Activated CD8-positive, alpha-beta T cell treated with anti-CD3 and anti-CD28 coated beads for 36 hours (primary cell): ENCODE measurements at regions not wholly inside any gene's neighbourhood (a gene's known extent, or its start where the extent isn't known, plus 50 kb on each side); places are given as distances from the start of the nearest gene placed in this dataset.
A peak's percentile ranks its signal among the peaks of the same experiment; 100 is the strongest.

Source experiments
- ATAC-seq: fragments of 200-7000 bp; cut with Tn5 transposase; one replicate; pipeline ENCODE4 v1.10.0; 2021; ENCODE audit warnings: mild to moderate bottlenecking, moderate library complexity
- CTCF ChIA-PET: fragments of 350-600 bp; sonication (Branson Sonifier 250); formaldehyde crosslinking; loops from one replicate; lab custom pipeline; 2021; ENCODE audit warnings: antibody characterized with exemption; lab: Charles Lee
- POLR2A ChIA-PET: fragments of 350-600 bp; sonication (Branson Sonifier 250); formaldehyde crosslinking; loops from one replicate; lab custom pipeline; 2021; ENCODE audit warnings: antibody characterized with exemption; lab: Charles Lee
- DNase-seq: peaks from one replicate; pipeline ENCODE4 v3.0.0-alpha.2; 2020
- H3K27ac Mint-ChIP-seq: one replicate; pipeline ENCODE4 v1.8.0; 2021; ENCODE audit warnings: mild to moderate bottlenecking, mixed read lengths
- H3K27me3 Mint-ChIP-seq: one replicate; pipeline ENCODE4 v1.8.0; 2021; ENCODE audit warnings: mixed read lengths
- H3K36me3 Mint-ChIP-seq: one replicate; pipeline ENCODE4 v1.8.0; 2021; ENCODE audit warnings: low read depth, mixed read lengths
- H3K4me1 Mint-ChIP-seq: one replicate; pipeline ENCODE4 v1.8.0; 2021; ENCODE audit warnings: low read depth, mixed read lengths
- H3K4me3 Mint-ChIP-seq: one replicate; pipeline ENCODE4 v1.8.0; 2021; ENCODE audit warnings: mild to moderate bottlenecking, moderate library complexity, mixed read lengths
- H3K9me3 Mint-ChIP-seq: one replicate; pipeline ENCODE4 v1.8.0; 2021; ENCODE audit warnings: mixed read lengths
- CTCF ChIP-seq: fragments of 200-600 bp; IDR thresholded peaks from one replicate; pipeline ENCODE4 v1.8.0; 2022; ENCODE audit warnings: antibody characterized with exemption, mild to moderate bottlenecking
- intact Hi-C: fragments of 100-400 bp; cut with micrococcal nuclease; formaldehyde crosslinking; loops from one replicate; pipeline ENCODE4 v1.10.0; 2022
- microRNA-seq: library from miRNA; unstranded; fragments of <30 nt; microRNA quantifications from one replicate; pipeline ENCODE4 v1.2.0, GENCODE V29; 2022; ENCODE audit warnings: borderline microRNAs expressed, borderline replicate concordance

- intact Hi-C loops = no loop called here
- TF ChIP-seq CTCF = no peak
- no peak overlapping the region for H3K4me3 Mint-ChIP-seq
- ATAC-seq (no peak), DNase-seq (no peak)
- H3K27me3 Mint-ChIP-seq = peaks cover 6% of the 10 kb centered on the region
- POLR2A ChIA-PET = no interaction called here
- no peak overlapping the region for H3K27ac Mint-ChIP-seq
- peaks cover 1% of the 10 kb centered on the region for H3K9me3 Mint-ChIP-seq
- no peaks in the 10 kb centered on the region for H3K36me3 Mint-ChIP-seq
- CTCF ChIA-PET = no interaction called here
- no peaks in the 10 kb centered on the region for H3K4me1 Mint-ChIP-seq
Measured at GRCh38 chr7:131268906-131269305, 58.8 kb upstream of the MKLN1 start.

DNA sequence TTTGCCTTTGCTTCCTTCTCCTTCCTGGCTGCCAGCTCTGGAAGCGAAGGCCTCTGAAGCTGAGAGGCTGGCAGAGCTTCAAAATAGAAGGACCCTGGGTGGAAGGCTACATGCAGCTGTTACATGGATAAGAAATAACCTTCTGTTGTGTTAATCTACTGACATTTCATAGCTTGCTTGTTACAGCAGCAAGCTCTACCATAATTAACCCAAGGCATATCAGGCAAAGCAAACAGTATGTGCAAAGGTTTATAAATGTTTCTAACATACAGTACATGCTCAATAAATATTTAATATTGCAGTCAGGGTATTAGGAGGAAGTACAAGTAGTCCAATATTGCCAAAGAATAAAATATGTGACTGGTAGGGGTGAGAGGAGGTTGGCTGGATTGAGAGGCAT, 55.6 kb upstream of the MKLN1 start:
- no peak overlapping the region for H3K27ac Mint-ChIP-seq
- intact Hi-C loops = no loop called here
- no peak for TF ChIP-seq CTCF
- ATAC-seq (no peak), DNase-seq (no peak)
- H3K4me1 Mint-ChIP-seq = no peaks in the 10 kb centered on the region
- POLR2A ChIA-PET = no interaction called here
- peaks cover 1% of the 10 kb centered on the region for H3K9me3 Mint-ChIP-seq
- no peak overlapping the region for H3K4me3 Mint-ChIP-seq
- no peaks in the 10 kb centered on the region for H3K36me3 Mint-ChIP-seq
- peaks cover 4% of the 10 kb centered on the region for H3K27me3 Mint-ChIP-seq
- CTCF ChIA-PET = no interaction called here

GRCh38 chr7:131274986-131275385, 52.7 kb upstream of the MKLN1 start:
- ATAC-seq = no peak
- Mint-ChIP-seq H3K27me3 (no peaks in the 10 kb centered on the region), H3K27ac (no peak overlapping the region), H3K9me3 (no peaks in the 10 kb centered on the region), H3K36me3 (no peaks in the 10 kb centered on the region), H3K4me3 (no peak overlapping the region), H3K4me1 (no peaks in the 10 kb centered on the region)
- POLR2A ChIA-PET = interaction anchor here (0.6 kb wide), 1 partner anchor 95 kb away, joined by 3 read pairs; no protein-coding TSS in a partner anchor
- intact Hi-C loops = no loop called here
- DNase-seq = no peak
- CTCF ChIA-PET = no interaction called here
- TF ChIP-seq CTCF = no peak

- ChIA-PET POLR2A (no interaction called here), CTCF (no interaction called here)
- Mint-ChIP-seq H3K27ac (no peak overlapping the region), H3K36me3 (no peaks in the 10 kb centered on the region), H3K27me3 (no peaks in the 10 kb centered on the region), H3K4me3 (no peak overlapping the region), H3K9me3 (no peaks in the 10 kb centered on the region), H3K4me1 (no peaks in the 10 kb centered on the region)
- intact Hi-C loops = no loop called here
- DNase-seq = no peak
- TF ChIP-seq CTCF = no peak
- no peak for ATAC-seq
Measured at GRCh38 chr7:131276190-131276589, 51.5 kb upstream of the MKLN1 start.

- no peak overlapping the region for H3K27ac Mint-ChIP-seq
- no peak overlapping the region for H3K4me3 Mint-ChIP-seq
- no peaks in the 10 kb centered on the region for H3K4me1 Mint-ChIP-seq
- no peaks in the 10 kb centered on the region for H3K27me3 Mint-ChIP-seq
- no peaks in the 10 kb centered on the region for H3K36me3 Mint-ChIP-seq
- ChIA-PET CTCF (no interaction called here), POLR2A (no interaction called here)
- intact Hi-C loops = no loop called here
- TF ChIP-seq CTCF = no peak
- ATAC-seq (no peak), DNase-seq (no peak)
- H3K9me3 Mint-ChIP-seq = no peaks in the 10 kb centered on the region
Measured at GRCh38 chr7:131276748-131277147, 50.9 kb upstream of the MKLN1 start.

Small RNAs in the stretch of these regions (microRNA-seq; reads per million reads assigned to microRNA genes)
- gene MIR29A = 18,333 reads per million, percentile 98 among the genes with 10 or more reads in this experiment
